CD14-positive monocyte (primary cell): ENCODE measurements at regions not wholly inside any gene's neighbourhood (a gene's known extent, or its start where the extent isn't known, plus 50 kb on each side); places are given as distances from the start of the nearest gene placed in this dataset.

Experiments
- DNase-seq, 3 donors: peaks; one replicate each; pipeline ENCODE4 v3.0.0-alpha.2; 2011 to 2022
- H2AFZ ChIP-seq: 2 replicates; pipeline ENCODE4 v1.6.0; 2012; ENCODE audit warnings: mild to moderate bottlenecking, low read depth, low read length, inconsistent platforms; ENCODE audit not compliant: insufficient read depth, poor library complexity, severe bottlenecking
- H3K27ac ChIP-seq, 2 donors: 1 replicate in 1 of 2; 2 replicates in 1 of 2; pipeline ENCODE4 v1.5.1; 2012 to 2013; ENCODE audit warnings: low read length in 2 of 2, control low read depth in 1 of 2, inconsistent platforms in 1 of 2, low read depth in 1 of 2, mild to moderate bottlenecking in 1 of 2
- H3K27me3 ChIP-seq, 2 donors: one replicate each; pipeline versions ENCODE4 v1.6.0 to v1.6.1; 2011 to 2013; ENCODE audit warnings: low read length in 2 of 2; ENCODE audit not compliant: control insufficient read depth in 2 of 2, insufficient read depth in 2 of 2
- H3K36me3 ChIP-seq, 2 donors: replicated peaks in 1 of 2; 1 replicate in 1 of 2; 2 replicates in 1 of 2; pipeline versions ENCODE4 v1.5.1 to v1.6.1; 2012 to 2013; ENCODE audit warnings: low read length in 2 of 2, control low read depth in 1 of 2, inconsistent platforms in 1 of 2, mild to moderate bottlenecking in 1 of 2; ENCODE audit not compliant: insufficient read depth in 2 of 2, control insufficient read depth in 1 of 2
- H3K4me1 ChIP-seq, 2 donors: 1 replicate in 1 of 2; 2 replicates in 1 of 2; pipeline versions ENCODE4 v1.5.1 to v1.6.1; 2012 to 2013; ENCODE audit warnings: low read length in 2 of 2, control low read depth in 1 of 2, inconsistent platforms in 1 of 2, mild to moderate bottlenecking in 1 of 2, moderate library complexity in 1 of 2; ENCODE audit not compliant: insufficient read depth in 2 of 2, control insufficient read depth in 1 of 2
- H3K4me2 ChIP-seq: replicated peaks from 2 replicates; pipeline ENCODE3; 2012; ENCODE audit warnings: low read length, moderate library complexity, mild to moderate bottlenecking; ENCODE audit not compliant: poor library complexity, severe bottlenecking; ENCODE audit errors: extremely low read depth
- H3K4me3 ChIP-seq, 3 experiments: fragments of 200-600 bp in 1 of 3; sonication (generic) in 1 of 3; replicated peaks in 1 of 3; 1 replicate in 2 of 3; 2 replicates in 1 of 3; pipeline ENCODE4 v1.5.1; 2011 to 2013; ENCODE audit warnings: low read length in 3 of 3, mild to moderate bottlenecking in 3 of 3, control low read depth in 2 of 3, low read depth in 2 of 3, inconsistent platforms in 1 of 3, moderate library complexity in 1 of 3
- H3K79me2 ChIP-seq: 2 replicates; pipeline ENCODE4 v1.6.0; 2012; ENCODE audit warnings: mild to moderate bottlenecking, control low read depth, inconsistent platforms, low read length, moderate library complexity; ENCODE audit not compliant: insufficient read depth
- H3K9ac ChIP-seq: 2 replicates; pipeline ENCODE4 v1.6.0; 2017; ENCODE audit warnings: low read length, mild to moderate bottlenecking; ENCODE audit not compliant: insufficient read depth, poor library complexity, severe bottlenecking
- H3K9me3 ChIP-seq, 2 donors: replicated peaks in 1 of 2; 1 replicate in 1 of 2; 2 replicates in 1 of 2; pipeline versions ENCODE4 v1.5.1 to v1.6.1; 2012 to 2013; ENCODE audit warnings: low read length in 2 of 2, control low read depth in 1 of 2; ENCODE audit not compliant: control insufficient read depth in 1 of 2, insufficient read depth in 1 of 2
- H4K20me1 ChIP-seq: 2 replicates; pipeline ENCODE4 v1.6.0; 2012; ENCODE audit warnings: mild to moderate bottlenecking, low read length, control low read depth, moderate library complexity; ENCODE audit not compliant: insufficient read depth
- H3K27ac Mint-ChIP-seq, 7 donors: one replicate each; pipeline ENCODE4 v1.8.0; 2020; ENCODE audit warnings: mild to moderate bottlenecking in 7 of 7, mixed read lengths in 7 of 7, moderate library complexity in 6 of 7, inconsistent platforms in 2 of 7
- H3K27me3 Mint-ChIP-seq, 3 donors: one replicate each; pipeline ENCODE4 v1.8.0; 2021 to 2022; ENCODE audit warnings: low read depth in 3 of 3, mild to moderate bottlenecking in 3 of 3, mixed read lengths in 3 of 3, moderate library complexity in 3 of 3, inconsistent platforms in 1 of 3
- H3K36me3 Mint-ChIP-seq, 2 donors: one replicate each; pipeline ENCODE4 v1.8.0; 2020; ENCODE audit warnings: mixed read lengths in 2 of 2, inconsistent platforms in 1 of 2, mild to moderate bottlenecking in 1 of 2
- H3K4me1 Mint-ChIP-seq: one replicate; pipeline ENCODE4 v1.8.0; 2020; ENCODE audit warnings: mild to moderate bottlenecking, mixed read lengths
- H3K4me3 Mint-ChIP-seq, 2 donors: one replicate each; pipeline ENCODE4 v1.8.0; 2020; ENCODE audit warnings: mild to moderate bottlenecking in 2 of 2, mixed read lengths in 2 of 2, moderate library complexity in 1 of 2
- H3K9me3 Mint-ChIP-seq, 7 donors: one replicate each; pipeline ENCODE4 v1.8.0; 2020 to 2022; ENCODE audit warnings: mixed read lengths in 7 of 7, mild to moderate bottlenecking in 6 of 7, moderate library complexity in 6 of 7, inconsistent platforms in 2 of 7
- WGBS: methylation state at CpG from one replicate; pipeline ENCODE4 v1.1.5; 2013; ENCODE audit warnings: missing lambda C conversion rate; ENCODE audit not compliant: insufficient coverage; 5-methylcytosine and 5-hydroxymethylcytosine counted together
- intact Hi-C, 2 donors: fragments of 100-400 bp; cut with micrococcal nuclease; formaldehyde crosslinking; loops; one replicate each; pipeline versions ENCODE4 v1.15.0 to v1.15.1; 2023
- TF ChIP-seq, protein P1 (sequence below): fragments of 200-600 bp; IDR thresholded peaks from one replicate; pipeline ENCODE4 v1.8.0; 2022; ENCODE audit warnings: antibody characterized with exemption, mild to moderate bottlenecking

- Histone ChIP-seq H3K79me2 (no peaks in the 10 kb centered on the region), H3K4me2 (no peak overlapping the region), H2AFZ (no peak overlapping the region), H3K9me3 (peaks cover 8 to 15% of the 10 kb centered on the region in 2 donors), H3K27me3 (no peaks in the 10 kb centered on the region), H3K4me1 (no peaks in the 10 kb centered on the region), H4K20me1 (no peaks in the 10 kb centered on the region), H3K9ac (no peak overlapping the region), H3K27ac (no peak overlapping the region), H3K4me3 (no peak overlapping the region), H3K36me3 (no peaks in the 10 kb centered on the region)
- Mint-ChIP-seq H3K36me3 (peaks cover 0 to 2% of the 10 kb centered on the region in 2 donors), H3K9me3 (peaks cover 6 to 17% (median 10%) of the 10 kb centered on the region in 7 donors), H3K27ac (no peak overlapping the region), H3K4me3 (no peak overlapping the region), H3K27me3 (no peaks in the 10 kb centered on the region), H3K4me1 (no peaks in the 10 kb centered on the region)
- DNase-seq, result no peak
- intact Hi-C loops, result no loop called here
- TF ChIP-seq, protein P1, sequence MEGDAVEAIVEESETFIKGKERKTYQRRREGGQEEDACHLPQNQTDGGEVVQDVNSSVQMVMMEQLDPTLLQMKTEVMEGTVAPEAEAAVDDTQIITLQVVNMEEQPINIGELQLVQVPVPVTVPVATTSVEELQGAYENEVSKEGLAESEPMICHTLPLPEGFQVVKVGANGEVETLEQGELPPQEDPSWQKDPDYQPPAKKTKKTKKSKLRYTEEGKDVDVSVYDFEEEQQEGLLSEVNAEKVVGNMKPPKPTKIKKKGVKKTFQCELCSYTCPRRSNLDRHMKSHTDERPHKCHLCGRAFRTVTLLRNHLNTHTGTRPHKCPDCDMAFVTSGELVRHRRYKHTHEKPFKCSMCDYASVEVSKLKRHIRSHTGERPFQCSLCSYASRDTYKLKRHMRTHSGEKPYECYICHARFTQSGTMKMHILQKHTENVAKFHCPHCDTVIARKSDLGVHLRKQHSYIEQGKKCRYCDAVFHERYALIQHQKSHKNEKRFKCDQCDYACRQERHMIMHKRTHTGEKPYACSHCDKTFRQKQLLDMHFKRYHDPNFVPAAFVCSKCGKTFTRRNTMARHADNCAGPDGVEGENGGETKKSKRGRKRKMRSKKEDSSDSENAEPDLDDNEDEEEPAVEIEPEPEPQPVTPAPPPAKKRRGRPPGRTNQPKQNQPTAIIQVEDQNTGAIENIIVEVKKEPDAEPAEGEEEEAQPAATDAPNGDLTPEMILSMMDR, result no peak
These were observed 485.5 kb downstream of the TMEM135 start for GRCh38 chr11:87523276-87523675.

DNA sequence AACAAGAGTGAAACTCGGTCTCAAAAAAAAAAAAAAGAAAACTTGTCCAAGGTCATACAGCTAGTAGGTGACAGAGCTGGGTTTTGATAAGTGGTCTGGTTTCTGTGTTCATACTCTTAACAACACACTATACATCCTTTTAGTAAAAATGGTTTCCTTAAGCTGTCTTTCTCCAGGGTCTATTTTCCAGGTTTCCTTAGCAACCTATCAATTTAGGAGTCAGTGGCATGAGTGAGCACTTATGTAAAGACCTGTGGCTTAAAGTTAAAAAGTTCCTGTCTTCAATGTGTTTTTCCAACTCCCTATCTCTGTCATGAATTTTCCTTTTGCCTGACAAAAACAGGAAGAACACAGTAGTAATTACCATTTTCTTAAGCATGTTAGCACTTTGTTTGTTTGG lies 480.5 kb downstream of the TMEM135 start:
- Mint-ChIP-seq H3K27ac (no peak overlapping the region), H3K4me1 (no peaks in the 10 kb centered on the region), H3K27me3 (peaks cover 0 to 1% (median 0%) of the 10 kb centered on the region in 3 donors), H3K4me3 (no peak overlapping the region), H3K9me3 (peaks cover 0 to 6% (median 3%) of the 10 kb centered on the region in 7 donors), H3K36me3 (no peaks in the 10 kb centered on the region)
- Histone ChIP-seq H3K9ac (no peak overlapping the region), H4K20me1 (no peaks in the 10 kb centered on the region), H3K4me2 (no peak overlapping the region), H3K4me1 (no peaks in the 10 kb centered on the region), H2AFZ (no peak overlapping the region), H3K27ac (no peak overlapping the region), H3K27me3 (no peaks in the 10 kb centered on the region), H3K36me3 (no peaks in the 10 kb centered on the region), H3K79me2 (no peaks in the 10 kb centered on the region), H3K9me3 (no peaks in the 10 kb centered on the region), H3K4me3 (no peak overlapping the region)
- WGBS, result no CpG with 5 or more reads among the region's 1 CpG
- intact Hi-C loops, result no loop called here
- DNase-seq, result no peak
- TF ChIP-seq, protein P1, result no peak
